HCT116 (cell line): ENCODE measurements at regions not wholly inside any gene's neighbourhood (a gene's known extent, or its start where the extent isn't known, plus 50 kb on each side); places are given as distances from the start of the nearest gene placed in this dataset.

Experiments
- ATAC-seq: fragments of 200-7000 bp; cut with Tn5 transposase; 2 replicates; pipeline ENCODE4 v1.9.1; 2020; ENCODE audit warnings: mild to moderate bottlenecking, moderate library complexity
- BruUV-seq: library from RNA; stranded (reverse); fragments of 400-500 nt; replicated peaks from 2 replicates; lab custom pipeline; 2021; lab: Mats Ljungman, UMichigan
- CTCF ChIA-PET: fragments of 300-600 bp; sonication (Branson Sonifier 250); formaldehyde crosslinking; loops from one replicate; lab custom pipeline; 2021; ENCODE audit warnings: antibody characterized with exemption; lab: Charles Lee
- POLR2A ChIA-PET: fragments of 300-600, 350-600 bp; sonication (Branson Sonifier 250); formaldehyde crosslinking; loops from one replicate; lab custom pipeline; 2021; ENCODE audit warnings: antibody characterized with exemption; lab: Charles Lee
- RAD21 ChIA-PET, 2 experiments: fragments of 300-600 bp; sonication (Branson Sonifier 250); formaldehyde crosslinking; loops; one replicate each; lab custom pipeline; 2023; ENCODE audit warnings: low total read pairs in 2 of 2; ENCODE audit not compliant: uncharacterized antibody in 2 of 2, unreplicated experiment in 2 of 2, low non-redundant PET in 1 of 2; lab: Charles Lee
- DNase-seq: peaks from one replicate; pipeline ENCODE4 v3.0.0-alpha.2; 2010; ENCODE audit warnings: low read depth, low spot score
- H2AFZ ChIP-seq: fragments of 200-600 bp; shearing (Covaris generic), sonication (generic); 2 replicates; pipeline ENCODE4 v1.6.1; 2017; ENCODE audit warnings: low read depth, mixed run types, mixed read lengths, antibody characterized with exemption, low read length; ENCODE audit not compliant: poor library complexity, severe bottlenecking
- H3K27ac ChIP-seq: 2 replicates; pipeline ENCODE4 v1.5.1; 2012; ENCODE audit warnings: low read depth, low read length
- H3K27me3 ChIP-seq: fragments of 200-600 bp; sonication (generic); 2 replicates; pipeline ENCODE4 v1.6.1; 2016; ENCODE audit warnings: mixed run types, low read length, mixed read lengths; ENCODE audit not compliant: insufficient read depth
- H3K36me3 ChIP-seq, 2 experiments: fragments of 200-500 bp in 1 of 2; fragments of 200-600 bp in 1 of 2; sonication (Bioruptor generic) in 1 of 2; sonication (generic) in 1 of 2; 2 replicates each; pipeline versions ENCODE4 v1.5.1 to v1.6.1; 2014 to 2016; ENCODE audit warnings: low read length in 2 of 2, inconsistent platforms in 1 of 2, mixed read lengths in 1 of 2, mixed run types in 1 of 2; ENCODE audit not compliant: insufficient read depth in 2 of 2, control insufficient read depth in 1 of 2
- H3K4me1 ChIP-seq, 2 experiments: fragments of 200-600 bp in 1 of 2; sonication (generic) in 1 of 2; 2 replicates each; pipeline versions ENCODE4 v1.5.1 to v1.6.1; 2012 to 2017; ENCODE audit warnings: low read length in 2 of 2, inconsistent platforms in 1 of 2, mild to moderate bottlenecking in 1 of 2, mixed read lengths in 1 of 2, mixed run types in 1 of 2, moderate library complexity in 1 of 2; ENCODE audit not compliant: insufficient read depth in 2 of 2, control insufficient read depth in 1 of 2
- H3K4me2 ChIP-seq: fragments of 200-600 bp; sonication (generic); 2 replicates; pipeline ENCODE4 v1.6.1; 2017; ENCODE audit warnings: mixed run types, low read length, mixed read lengths
- H3K4me3 ChIP-seq, 2 experiments: fragments of 200-600 bp in 1 of 2; sonication (generic) in 1 of 2; replicated peaks in 1 of 2; 2 replicates each; pipeline ENCODE4 v1.5.1; 2011 to 2016; ENCODE audit warnings: low read length in 2 of 2, control low read depth in 1 of 2, low read depth in 1 of 2, mild to moderate bottlenecking in 1 of 2, mixed read lengths in 1 of 2, mixed run types in 1 of 2
- H3K79me2 ChIP-seq: fragments of 200-600 bp; sonication (generic); 2 replicates; pipeline ENCODE4 v1.6.1; 2017; ENCODE audit warnings: mild to moderate bottlenecking, mixed run types, low read length, moderate library complexity, mixed read lengths; ENCODE audit not compliant: insufficient read depth
- H3K9ac ChIP-seq: fragments of 200-600 bp; sonication (generic); 2 replicates; pipeline ENCODE4 v1.6.1; 2016; ENCODE audit warnings: low read length, mixed read lengths
- H3K9me2 ChIP-seq: fragments of 200-600 bp; sonication (generic), shearing (Covaris generic); 2 replicates; pipeline ENCODE4 v1.6.1; 2017; ENCODE audit warnings: mixed run types, mild to moderate bottlenecking, moderate library complexity; ENCODE audit not compliant: insufficient read depth
- H3K9me3 ChIP-seq, 2 experiments: fragments of 200-500 bp in 1 of 2; fragments of 200-600 bp in 1 of 2; sonication (Bioruptor generic) in 1 of 2; sonication (generic) in 1 of 2; 2 replicates each; pipeline ENCODE4 v1.6.1; 2014 to 2017; ENCODE audit warnings: low read length in 2 of 2, mixed read lengths in 2 of 2, inconsistent platforms in 1 of 2, low read depth in 1 of 2, mild to moderate bottlenecking in 1 of 2, mixed run types in 1 of 2, moderate library complexity in 1 of 2; ENCODE audit not compliant: control insufficient read depth in 1 of 2, insufficient read depth in 1 of 2
- H4K20me1 ChIP-seq: fragments of 200-600 bp; sonication (generic), shearing (Covaris generic); 2 replicates; pipeline ENCODE4 v1.6.1; 2017; ENCODE audit warnings: mixed run types, mild to moderate bottlenecking, moderate library complexity; ENCODE audit not compliant: insufficient read depth
- CBX3 ChIP-seq: IDR thresholded peaks from 2 replicates; pipeline ENCODE4 v1.6.1; 2012; ENCODE audit warnings: low read depth
- EZH2 ChIP-seq: fragments of 200-600 bp; sonication (generic); IDR thresholded peaks from 2 replicates; pipeline ENCODE4 v1.6.1; 2017; ENCODE audit warnings: antibody characterized with exemption, mixed run types
- EZH2phosphoT487 ChIP-seq: fragments of 200-600 bp; IDR thresholded peaks from 2 replicates; pipeline ENCODE4 v1.6.1; 2018; ENCODE audit warnings: antibody characterized with exemption, borderline replicate concordance
- FOSL1 ChIP-seq: IDR thresholded peaks from 2 replicates; pipeline ENCODE4 v1.6.1; 2012; ENCODE audit warnings: low read depth
- JUND ChIP-seq: IDR thresholded peaks from 2 replicates; pipeline ENCODE4 v1.6.1; 2012
- MAX ChIP-seq: IDR thresholded peaks from 2 replicates; pipeline ENCODE4 v1.6.1; 2012
- POLR2A ChIP-seq: IDR thresholded peaks from 2 replicates; pipeline ENCODE4 v1.7.0; 2011; ENCODE audit warnings: borderline replicate concordance; ENCODE audit not compliant: insufficient read depth, insufficient read length; ENCODE audit errors: extremely low read depth
- POLR2AphosphoS5 ChIP-seq: IDR thresholded peaks from 2 replicates; pipeline ENCODE4 v1.6.1; 2011; ENCODE audit warnings: mild to moderate bottlenecking, low read depth, low read length, moderate library complexity
- RAD21 ChIP-seq: IDR thresholded peaks from 2 replicates; pipeline ENCODE4 v1.6.1; 2012; ENCODE audit warnings: low read depth, mild to moderate bottlenecking
- REST ChIP-seq: IDR thresholded peaks from 2 replicates; pipeline ENCODE4 v1.6.1; 2012; ENCODE audit warnings: low read depth
- SIN3A ChIP-seq: IDR thresholded peaks from 2 replicates; pipeline ENCODE4 v1.6.1; 2012; ENCODE audit warnings: low read depth
- SP1 ChIP-seq: IDR thresholded peaks from 2 replicates; pipeline ENCODE4 v1.6.1; 2012; ENCODE audit warnings: low read depth
- SRF ChIP-seq: IDR thresholded peaks from 2 replicates; pipeline ENCODE4 v1.6.1; 2012; ENCODE audit warnings: low read depth
- TCF7L2 ChIP-seq: IDR thresholded peaks from 2 replicates; pipeline ENCODE4 v1.7.0; 2011; ENCODE audit warnings: borderline replicate concordance, inconsistent platforms; ENCODE audit not compliant: insufficient read depth, insufficient read length; ENCODE audit errors: extremely low read depth
- YY1 ChIP-seq: IDR thresholded peaks from 2 replicates; pipeline ENCODE4 v1.6.1; 2011; ENCODE audit warnings: low read length, low read depth, moderate library complexity, mild to moderate bottlenecking; ENCODE audit not compliant: insufficient replicate concordance; ENCODE audit errors: extremely low read depth
- ZBTB33 ChIP-seq: IDR thresholded peaks from 2 replicates; pipeline ENCODE4 v1.6.1; 2011; ENCODE audit warnings: mild to moderate bottlenecking, low read length, moderate library complexity; ENCODE audit not compliant: insufficient replicate concordance; ENCODE audit errors: extremely low read depth
- ZFX ChIP-seq: fragments of 450-650 bp; IDR thresholded peaks from 2 replicates; pipeline ENCODE4 v1.6.1; 2017
- ZNF274 ChIP-seq: fragments of 200-500 bp; sonication (Bioruptor generic); IDR thresholded peaks from 2 replicates; pipeline ENCODE4 v1.6.1; 2014; ENCODE audit warnings: mild to moderate bottlenecking, low read depth, low read length, inconsistent platforms
- intact Hi-C: fragments of 100-400 bp; cut with micrococcal nuclease; formaldehyde crosslinking; loops from 2 replicates; pipeline ENCODE4 v1.10.0; 2022
- TF ChIP-seq, protein P1 (sequence below): IDR thresholded peaks from 2 replicates; pipeline ENCODE4 v1.6.1; 2012

GRCh38 chr10:131547129-131547799 is 235.7 kb upstream of the TCERG1L start:
- POLR2A ChIA-PET, result no interaction called here
- no TSS peak for BruUV-seq
- Histone ChIP-seq H3K9me2 (no peaks in the 10 kb centered on the region), H2AFZ (no peak overlapping the region), H3K4me3 (no peak overlapping the region), H3K27ac (no peak overlapping the region), H3K79me2 (no peaks in the 10 kb centered on the region), H3K36me3 (no peaks in the 10 kb centered on the region), H4K20me1 (no peaks in the 10 kb centered on the region), H3K9me3 (no peaks in the 10 kb centered on the region), H3K27me3 (peaks cover 8% of the 10 kb centered on the region), H3K4me1 (peaks cover 0 to 7% of the 10 kb centered on the region in 2 experiments; a peak in 3 of 4 replicates), H3K4me2 (no peak overlapping the region), H3K9ac (no peak overlapping the region)
- CTCF ChIA-PET, result no interaction called here
- RAD21 ChIA-PET, result no interaction called here
- TF ChIP-seq SP1 (no peak), POLR2AphosphoS5 (no peak), MAX (no peak), YY1 (no peak), ZFX (no peak), FOSL1 (no peak), RAD21 (no peak), JUND (no peak), SRF (no peak), CBX3 (no peak), EZH2 (no peak), SIN3A (no peak), ZBTB33 (no peak), POLR2A (no peak), EZH2phosphoT487 (no peak), REST (no peak), TCF7L2 (no peak), ZNF274 (no peak)
- TF ChIP-seq, protein P1, sequence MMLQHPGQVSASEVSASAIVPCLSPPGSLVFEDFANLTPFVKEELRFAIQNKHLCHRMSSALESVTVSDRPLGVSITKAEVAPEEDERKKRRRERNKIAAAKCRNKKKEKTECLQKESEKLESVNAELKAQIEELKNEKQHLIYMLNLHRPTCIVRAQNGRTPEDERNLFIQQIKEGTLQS, result no peak
- intact Hi-C loops, result no loop called here
- ATAC-seq (no peak), DNase-seq (no peak)
